ENCODE measurements at regions not wholly inside any gene's neighbourhood (a gene's known extent, or its start where the extent isn't known, plus 50 kb on each side); places are given as distances from the start of the nearest gene placed in this dataset.
A peak's percentile ranks its signal among the peaks of the same experiment; 100 is the strongest.
"Not testable (repeated sequence)": the region's sequence is repeated elsewhere in the genome, so short reads cannot be mapped to it uniquely, and the experiment has no call there.

DNA sequence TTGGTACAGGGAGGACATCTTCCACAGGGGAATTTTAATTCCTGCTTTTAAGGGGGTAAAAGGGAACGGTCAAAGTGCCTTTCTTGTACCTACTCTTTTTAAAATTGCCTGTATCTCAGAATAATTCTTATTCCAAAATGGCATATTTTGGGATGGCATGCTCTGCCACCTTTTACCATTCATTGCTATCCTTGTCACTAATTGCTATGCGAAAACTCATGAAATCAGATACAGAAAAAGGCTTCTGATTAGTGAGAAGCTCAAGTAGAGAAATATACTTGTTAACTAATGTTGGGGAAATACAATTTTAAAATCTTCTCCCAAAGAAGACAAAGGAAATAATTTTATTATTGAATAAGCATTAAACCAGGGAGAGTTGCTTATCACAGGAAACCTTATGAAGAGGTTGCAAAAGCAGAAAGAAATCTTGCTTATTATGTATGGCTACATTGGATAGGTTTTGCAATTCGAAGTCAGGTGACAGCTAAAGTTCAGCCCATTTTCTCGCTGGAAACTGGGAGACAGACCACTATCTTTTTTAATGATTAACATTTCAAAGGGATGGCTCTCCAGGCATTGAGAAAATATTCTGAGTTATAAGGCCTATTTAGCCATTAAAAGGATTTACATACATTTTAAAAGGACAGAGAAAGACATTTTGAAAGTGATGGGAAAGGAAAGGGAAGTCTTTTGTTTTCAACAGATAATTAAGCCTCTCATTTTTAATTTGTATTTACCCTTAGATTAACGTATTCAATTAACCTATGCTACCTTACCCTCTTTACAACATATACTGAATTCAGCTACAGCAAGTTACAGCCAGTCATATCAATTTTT is 110.3 kb upstream of the PRSS16 start:
- no peak for DNase-seq (ENCODE audit: low read depth)

- no peak for DNase-seq (ENCODE audit: low read depth)
These were observed 109.1 kb upstream of the PRSS16 start for GRCh38 chr6:27138406-27138805.

GRCh38 chr6:27138837-27139755 is 108.4 kb upstream of the PRSS16 start:
- no peak for DNase-seq (ENCODE audit: low read depth)

GRCh38 chr6:27139756-27140579 is 107.5 kb upstream of the PRSS16 start:
- no peak for DNase-seq (ENCODE audit: low read depth)

DNA sequence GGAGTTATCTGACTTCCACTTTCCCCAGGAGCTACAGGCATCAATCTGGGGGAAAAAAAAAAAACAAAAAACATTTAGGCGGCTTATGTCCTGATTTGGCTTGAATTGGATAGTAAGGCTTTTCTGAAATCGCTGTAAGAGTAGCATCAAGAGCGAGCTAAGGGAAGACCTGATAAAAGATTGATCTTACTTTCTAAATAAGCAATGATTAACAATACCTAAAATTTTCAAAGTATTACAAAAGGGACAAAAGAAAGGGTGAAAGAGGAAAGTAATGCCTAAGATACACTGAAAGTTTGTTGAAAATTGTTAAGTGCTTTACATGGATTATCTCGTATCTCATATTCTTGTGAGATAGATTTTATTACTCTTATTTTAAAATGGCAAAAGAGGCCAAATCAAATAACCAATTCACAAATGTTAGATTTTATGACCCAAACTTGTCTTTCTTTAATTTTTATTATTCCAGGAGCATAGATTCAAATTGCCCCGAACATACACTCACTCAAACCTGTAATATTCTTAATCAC is 106.4 kb upstream of the PRSS16 start:
- no peak for DNase-seq (ENCODE audit: low read depth)

DNA sequence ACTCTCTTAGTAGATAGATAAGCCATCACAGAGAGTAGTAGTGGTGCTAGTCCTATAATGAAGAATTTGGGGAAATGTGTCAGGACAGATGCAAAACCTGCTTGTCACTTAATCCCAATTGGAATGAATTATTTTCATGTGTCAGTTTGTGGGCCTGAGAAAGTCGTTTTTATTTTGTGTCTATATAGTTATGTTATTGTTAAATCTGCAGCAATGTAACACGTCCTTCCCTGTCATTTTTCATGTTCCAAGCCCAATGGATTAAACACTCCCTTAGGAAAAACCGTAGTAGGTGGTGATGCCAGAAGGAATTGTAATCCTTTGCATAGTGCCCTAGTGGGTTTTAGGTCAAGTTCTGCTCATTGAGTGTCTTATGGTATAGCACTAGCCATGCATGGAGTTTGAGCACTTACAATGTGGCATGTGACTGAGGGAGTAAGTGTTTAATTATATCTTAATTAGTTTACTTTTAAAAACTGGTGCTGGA is 105.9 kb upstream of the PRSS16 start:
- DNase-seq (ENCODE audit: low read depth): no peak

- not testable (repeated sequence) for DNase-seq (ENCODE audit: low read depth)
These were observed 104.5 kb upstream of the PRSS16 start for GRCh38 chr6:27143020-27143388.

DNA sequence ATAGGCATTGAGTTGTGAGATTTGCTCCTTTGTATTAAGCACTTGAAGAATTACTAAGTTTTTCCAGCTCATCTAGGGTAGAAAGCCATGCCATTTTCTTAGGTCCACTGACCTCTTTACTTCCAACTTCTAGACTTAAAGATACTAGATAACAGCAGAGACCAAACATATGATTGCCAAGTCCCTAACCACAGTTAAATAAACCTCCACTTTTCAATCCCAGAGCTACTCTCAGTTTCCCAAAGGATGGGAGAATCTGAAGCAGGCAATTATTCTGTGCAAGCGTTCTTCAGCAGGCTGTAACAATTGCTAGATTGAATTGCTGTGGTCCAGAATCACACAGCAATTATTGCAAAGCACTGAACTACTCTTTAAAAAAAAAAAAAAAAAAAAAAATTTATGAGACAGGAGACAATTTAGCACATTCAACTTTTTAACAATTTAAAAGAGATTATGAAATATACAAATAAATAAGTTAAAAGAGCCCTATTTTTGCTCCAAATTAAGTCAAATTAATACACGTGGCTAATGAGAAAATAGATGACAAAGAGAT is 104.0 kb upstream of the PRSS16 start:
- no peak for DNase-seq (ENCODE audit: low read depth)

DNA sequence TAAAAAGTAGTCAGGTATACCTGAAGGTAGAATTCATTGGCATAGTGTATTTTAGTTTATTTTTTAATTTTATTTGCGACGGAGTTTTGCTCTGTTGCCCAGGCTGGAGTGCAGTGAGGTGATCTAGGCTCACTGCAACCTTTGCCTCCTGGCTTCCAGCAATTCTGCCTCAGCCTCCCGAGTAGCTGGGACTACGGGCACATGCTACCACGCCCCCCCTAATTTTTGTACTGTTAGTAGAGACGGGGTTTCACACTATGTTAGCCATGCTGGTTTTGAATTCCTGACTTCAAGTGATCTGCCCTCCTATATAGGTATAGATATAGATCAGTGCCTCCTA is 102.8 kb upstream of the PRSS16 start:
- DNase-seq (ENCODE audit: low read depth): no peak

DNA sequence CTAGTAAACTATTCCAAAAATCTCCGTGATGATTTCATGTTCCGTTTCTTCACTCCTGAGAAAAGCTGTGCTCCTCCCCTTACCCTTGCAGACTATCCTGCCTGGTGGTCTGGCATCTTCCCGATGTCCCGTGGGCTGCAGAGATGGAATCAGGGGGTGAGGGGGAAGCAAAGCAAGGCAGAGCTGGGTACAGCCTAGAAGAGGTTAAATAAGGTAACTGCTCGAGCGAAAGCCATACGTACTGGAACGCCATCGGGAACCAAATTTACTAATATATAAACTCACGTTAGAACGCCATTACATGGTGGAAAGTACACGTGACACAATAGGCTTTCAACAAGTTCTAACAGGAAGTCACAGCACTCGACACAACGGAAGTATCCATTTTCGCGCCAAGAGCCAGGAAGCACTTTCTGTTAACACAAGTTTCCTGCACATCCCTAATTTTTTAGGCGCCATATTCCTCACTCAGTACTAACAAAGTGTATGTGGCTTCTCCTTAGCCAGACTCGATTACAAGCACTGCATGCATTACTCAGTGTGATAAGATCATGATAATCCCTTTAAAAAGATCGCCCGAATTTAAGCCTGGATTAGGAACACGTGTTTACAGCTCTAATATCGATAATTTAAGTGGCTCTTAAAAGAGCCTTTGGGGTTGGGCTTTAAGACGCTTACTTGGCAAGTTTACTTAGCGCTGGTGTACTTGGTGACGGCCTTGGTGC is 101.6 kb upstream of the PRSS16 start:
- peak; percentile 91 for DNase-seq (ENCODE audit: low read depth)

DNA sequence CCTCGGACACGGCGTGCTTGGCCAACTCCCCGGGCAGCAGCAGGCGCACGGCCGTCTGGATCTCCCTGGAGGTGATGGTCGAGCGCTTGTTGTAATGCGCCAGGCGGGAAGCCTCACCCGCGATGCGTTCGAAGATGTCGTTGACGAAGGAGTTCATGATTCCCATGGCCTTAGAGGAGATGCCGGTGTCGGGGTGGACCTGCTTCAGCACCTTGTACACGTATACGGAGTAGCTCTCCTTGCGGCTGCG is 101.1 kb upstream of the PRSS16 start:
- DNase-seq (ENCODE audit: low read depth): not testable (repeated sequence)

GRCh38 chr6:27146706-27147505 is 100.6 kb upstream of the PRSS16 start:
- peak; percentile 99 for DNase-seq (ENCODE audit: low read depth)

- no peak for DNase-seq (ENCODE audit: low read depth)
These were observed 99.1 kb upstream of the PRSS16 start for GRCh38 chr6:27148404-27148795.

- DNase-seq (ENCODE audit: low read depth): no peak
These were observed 98.4 kb upstream of the PRSS16 start for GRCh38 chr6:27149150-27149549.

DNA sequence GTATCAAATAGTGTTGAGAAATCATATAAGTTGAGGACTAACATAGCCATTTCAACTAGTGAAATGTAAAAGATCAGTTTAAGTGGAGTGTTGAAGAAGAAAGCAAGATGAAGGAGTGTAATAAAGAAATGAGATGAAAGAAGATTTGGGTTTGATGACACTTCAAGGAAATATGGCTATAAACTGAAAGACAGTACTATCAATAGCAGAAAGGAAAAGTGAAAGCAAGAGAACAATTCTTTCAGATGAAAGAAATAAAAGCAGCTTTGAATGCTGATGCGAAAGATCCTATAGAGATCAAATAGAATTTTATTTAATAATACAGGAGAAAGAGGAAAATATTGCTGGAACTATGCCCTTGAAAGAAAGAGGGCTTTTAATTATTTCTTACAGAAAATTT is 92.8 kb upstream of the PRSS16 start:
- DNase-seq (ENCODE audit: low read depth): no peak

GRCh38 chr6:27156874-27157458 is 90.5 kb upstream of the PRSS16 start:
- no peak for DNase-seq (ENCODE audit: low read depth)

DNA sequence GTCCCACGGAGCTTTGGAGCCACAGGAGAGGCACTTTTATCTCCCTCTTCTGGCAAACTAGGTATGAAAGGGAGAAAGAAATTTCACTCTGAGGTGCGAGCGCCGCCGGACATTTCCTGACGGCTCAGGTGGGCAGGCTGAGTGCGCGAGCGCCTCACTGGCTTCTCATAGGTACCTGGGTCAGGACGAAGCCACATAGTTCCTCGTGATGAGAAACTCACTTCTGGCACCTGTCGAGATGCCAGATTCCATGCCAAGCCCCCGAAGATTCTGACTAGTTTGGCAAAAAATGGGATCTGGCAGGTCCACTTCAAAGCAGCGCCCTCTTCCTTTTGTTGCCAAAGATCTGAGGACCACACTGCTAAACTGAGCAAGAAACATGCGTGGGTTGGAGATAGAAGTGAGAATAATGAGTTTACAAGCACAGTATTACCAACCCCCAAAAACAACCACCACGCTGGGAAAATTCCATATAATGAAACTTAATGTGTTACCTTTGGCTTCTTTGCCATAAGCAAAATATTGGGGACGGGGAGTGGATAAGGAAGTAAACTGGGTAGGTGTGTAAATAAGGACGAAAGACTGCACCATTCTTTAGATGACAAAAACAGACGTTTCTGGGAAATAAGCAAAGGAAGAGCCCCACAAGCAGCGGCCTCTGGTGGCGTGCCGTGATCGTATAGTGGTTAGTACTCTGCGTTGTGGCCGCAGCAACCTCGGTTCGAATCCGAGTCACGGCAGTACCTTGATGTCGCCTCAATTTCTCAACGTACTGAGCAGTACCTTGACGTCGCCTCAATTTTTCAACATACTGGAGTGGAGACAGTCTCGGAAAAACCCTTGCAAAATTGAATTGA is 89.8 kb upstream of the PRSS16 start:
- DNase-seq (ENCODE audit: low read depth): peak; percentile 75

GRCh38 chr6:27158316-27158643 is 89.2 kb upstream of the PRSS16 start:
- no peak for DNase-seq (ENCODE audit: low read depth)

GRCh38 chr6:27159725-27160124 is 87.8 kb upstream of the PRSS16 start:
- no peak for DNase-seq (ENCODE audit: low read depth)
